GM12878 (cell line): ENCODE measurements at regions not wholly inside any gene's neighbourhood (a gene's known extent, or its start where the extent isn't known, plus 50 kb on each side); places are given as distances from the start of the nearest gene placed in this dataset.

Experiments used
- ATF2 ChIP-seq: IDR thresholded peaks from 2 replicates; pipeline ENCODE4 v1.6.1; 2012; ENCODE audit warnings: low read length, inconsistent platforms
- HDGF ChIP-seq: fragments of 450-650 bp; IDR thresholded peaks from 2 replicates; pipeline ENCODE4 v1.6.1; 2016; ENCODE audit warnings: antibody characterized with exemption
- KAT2A ChIP-seq: conservative IDR thresholded peaks from 2 replicates; pipeline ENCODE4 v1.6.1; 2011; ENCODE audit warnings: low read depth, low read length; ENCODE audit not compliant: control insufficient read depth
- MTA2 ChIP-seq: fragments of 450-650 bp; IDR thresholded peaks from 2 replicates; pipeline ENCODE4 v1.6.1; 2016; ENCODE audit warnings: low read depth, mild to moderate bottlenecking, moderate library complexity
- MTA3 ChIP-seq: IDR thresholded peaks from 2 replicates; pipeline ENCODE4 v1.6.1; 2012; ENCODE audit warnings: low read length, inconsistent platforms, borderline replicate concordance
- PKNOX1 ChIP-seq: fragments of 450-650 bp; IDR thresholded peaks from 2 replicates; pipeline ENCODE4 v1.6.1; 2016; ENCODE audit warnings: mild to moderate bottlenecking
- YY1 ChIP-seq: IDR thresholded peaks from 2 replicates; pipeline ENCODE4 v1.6.1; 2011; ENCODE audit warnings: low read depth, mild to moderate bottlenecking, low read length
- TF ChIP-seq, protein P1 (sequence below): fragments of 450-650 bp; IDR thresholded peaks from 2 replicates; pipeline ENCODE4 v1.6.1; 2017; ENCODE audit warnings: mild to moderate bottlenecking, moderate library complexity

DNA sequence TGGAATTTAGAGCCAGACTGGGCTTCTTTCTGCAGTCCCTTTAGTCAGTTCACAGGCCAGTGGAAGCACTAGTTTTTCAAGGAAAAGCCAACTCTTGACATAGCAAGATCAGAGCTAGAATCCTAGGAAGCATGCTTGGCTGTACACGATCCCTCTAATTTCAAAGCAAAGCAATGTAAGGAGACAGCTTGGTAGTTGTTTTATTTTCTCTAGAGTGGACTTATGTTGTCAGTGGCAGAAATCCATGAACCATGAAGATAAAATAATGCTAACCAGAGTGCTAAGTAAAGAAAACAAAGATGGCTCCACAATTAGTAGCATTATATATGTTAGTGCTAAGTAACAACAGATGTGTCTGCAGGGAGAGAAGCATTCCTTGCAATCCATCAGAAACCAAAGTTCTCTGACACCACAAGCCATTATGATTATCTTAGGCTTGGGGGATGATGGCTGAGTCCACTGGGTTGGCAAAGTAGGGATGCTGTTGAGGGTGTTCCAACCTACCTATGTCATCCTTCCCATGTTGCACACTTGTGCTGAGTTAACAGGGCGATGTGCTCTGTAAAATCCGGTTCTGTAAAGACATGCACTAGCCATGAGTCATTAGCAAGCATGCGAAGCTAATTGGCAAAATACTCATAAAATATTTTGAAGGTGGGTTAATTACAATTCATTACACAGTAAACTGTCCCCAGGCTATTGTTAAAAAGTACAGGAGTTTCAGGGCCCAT is 115.2 kb downstream of the BMP2 start (continued):
- no peak for TF ChIP-seq ATF2
- TF ChIP-seq MTA3: no peak
- TF ChIP-seq PKNOX1: no peak
- no peak for TF ChIP-seq YY1
- TF ChIP-seq, protein P1, sequence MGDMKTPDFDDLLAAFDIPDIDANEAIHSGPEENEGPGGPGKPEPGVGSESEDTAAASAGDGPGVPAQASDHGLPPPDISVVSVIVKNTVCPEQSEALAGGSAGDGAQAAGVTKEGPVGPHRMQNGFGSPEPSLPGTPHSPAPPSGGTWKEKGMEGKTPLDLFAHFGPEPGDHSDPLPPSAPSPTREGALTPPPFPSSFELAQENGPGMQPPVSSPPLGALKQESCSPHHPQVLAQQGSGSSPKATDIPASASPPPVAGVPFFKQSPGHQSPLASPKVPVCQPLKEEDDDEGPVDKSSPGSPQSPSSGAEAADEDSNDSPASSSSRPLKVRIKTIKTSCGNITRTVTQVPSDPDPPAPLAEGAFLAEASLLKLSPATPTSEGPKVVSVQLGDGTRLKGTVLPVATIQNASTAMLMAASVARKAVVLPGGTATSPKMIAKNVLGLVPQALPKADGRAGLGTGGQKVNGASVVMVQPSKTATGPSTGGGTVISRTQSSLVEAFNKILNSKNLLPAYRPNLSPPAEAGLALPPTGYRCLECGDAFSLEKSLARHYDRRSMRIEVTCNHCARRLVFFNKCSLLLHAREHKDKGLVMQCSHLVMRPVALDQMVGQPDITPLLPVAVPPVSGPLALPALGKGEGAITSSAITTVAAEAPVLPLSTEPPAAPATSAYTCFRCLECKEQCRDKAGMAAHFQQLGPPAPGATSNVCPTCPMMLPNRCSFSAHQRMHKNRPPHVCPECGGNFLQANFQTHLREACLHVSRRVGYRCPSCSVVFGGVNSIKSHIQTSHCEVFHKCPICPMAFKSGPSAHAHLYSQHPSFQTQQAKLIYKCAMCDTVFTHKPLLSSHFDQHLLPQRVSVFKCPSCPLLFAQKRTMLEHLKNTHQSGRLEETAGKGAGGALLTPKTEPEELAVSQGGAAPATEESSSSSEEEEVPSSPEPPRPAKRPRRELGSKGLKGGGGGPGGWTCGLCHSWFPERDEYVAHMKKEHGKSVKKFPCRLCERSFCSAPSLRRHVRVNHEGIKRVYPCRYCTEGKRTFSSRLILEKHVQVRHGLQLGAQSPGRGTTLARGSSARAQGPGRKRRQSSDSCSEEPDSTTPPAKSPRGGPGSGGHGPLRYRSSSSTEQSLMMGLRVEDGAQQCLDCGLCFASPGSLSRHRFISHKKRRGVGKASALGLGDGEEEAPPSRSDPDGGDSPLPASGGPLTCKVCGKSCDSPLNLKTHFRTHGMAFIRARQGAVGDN: peak; percentile 47; the same call in 1 of the 2 replicates
- TF ChIP-seq KAT2A: no peak
- no peak for TF ChIP-seq HDGF
- TF ChIP-seq MTA2: peak; percentile 94
